Thyroid gland (tissue), 4 donors: ENCODE measurements at regions not wholly inside any gene's neighbourhood (a gene's known extent, or its start where the extent isn't known, plus 50 kb on each side); places are given as distances from the start of the nearest gene placed in this dataset.

ENCODE experiments used
- DNase-seq, 2 donors: peaks; one replicate each; pipeline ENCODE4 v3.0.0-alpha.2; 2019
- H3K27ac ChIP-seq, 3 donors: fragments of 200-600 bp; sonication (generic); 1 replicate in 2 of 3; 2 replicates in 1 of 3; pipeline ENCODE4 v1.5.1; 2016 to 2019; ENCODE audit warnings: mild to moderate bottlenecking in 1 of 3, moderate library complexity in 1 of 3
- H3K27me3 ChIP-seq: fragments of 200-600 bp; sonication (generic); one replicate; pipeline ENCODE4 v1.5.1; 2019
- H3K36me3 ChIP-seq, 2 donors: fragments of 200-600 bp; sonication (generic); one replicate each; pipeline ENCODE4 v1.5.1; 2016 to 2019
- H3K4me1 ChIP-seq, 2 donors: fragments of 200-600 bp; sonication (generic); one replicate each; pipeline ENCODE4 v1.5.1; 2017 to 2019
- H3K4me3 ChIP-seq, 3 donors: fragments of 200-600 bp; sonication (generic); replicated peaks in 1 of 3; 1 replicate in 2 of 3; 2 replicates in 1 of 3; pipeline ENCODE4 v1.5.1; 2016; ENCODE audit warnings: mild to moderate bottlenecking in 1 of 3
- H3K9me3 ChIP-seq: fragments of 200-600 bp; sonication (generic); one replicate; pipeline ENCODE4 v1.5.1; 2017
- POLR2A ChIP-seq, 2 donors: fragments of 450-650 bp; IDR thresholded peaks; one replicate each; pipeline ENCODE4 v1.6.1; 2017; ENCODE audit warnings: antibody characterized with exemption in 2 of 2, mild to moderate bottlenecking in 2 of 2, moderate library complexity in 1 of 2
- WGBS, 2 donors: methylation state at CpG; one replicate each; pipeline ENCODE4 v1.1.5; 2017; 5-methylcytosine and 5-hydroxymethylcytosine counted together
- intact Hi-C: fragments of 100-400 bp; cut with DNase I; formaldehyde crosslinking; loops from one replicate; pipeline ENCODE4 v1.15.1; 2023
- TF ChIP-seq, protein P1 (sequence below), 6 experiments: fragments of 200-600 bp in 3 of 6; fragments of 450-650 bp in 3 of 6; sonication (generic) in 3 of 6; IDR thresholded peaks; one replicate each; pipeline ENCODE4 v1.5.1; 2016 to 2019; ENCODE audit warnings: antibody characterized with exemption in 6 of 6, mild to moderate bottlenecking in 2 of 6, inconsistent platforms in 1 of 6, moderate library complexity in 1 of 6

DNA sequence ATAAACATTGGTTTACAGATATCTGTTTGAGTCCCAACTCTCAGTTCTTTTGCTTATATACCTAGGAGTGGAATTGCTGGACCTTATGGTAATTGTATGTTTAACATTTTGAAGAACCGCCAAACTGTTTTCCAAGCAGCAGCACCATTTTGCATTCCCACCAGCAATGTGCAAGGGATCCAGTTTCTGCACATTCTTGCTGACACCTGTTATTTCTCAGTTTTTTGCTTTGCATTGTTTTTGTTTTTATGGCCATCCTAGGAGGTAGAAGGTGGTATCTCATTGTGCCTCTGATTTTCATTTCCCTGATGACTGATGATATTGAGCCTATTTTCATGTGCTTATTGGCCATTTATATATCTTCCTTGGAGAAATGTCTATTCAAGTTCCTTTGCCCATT, 71.2 kb downstream of the MCFD2 start:
- TF ChIP-seq, protein P1, sequence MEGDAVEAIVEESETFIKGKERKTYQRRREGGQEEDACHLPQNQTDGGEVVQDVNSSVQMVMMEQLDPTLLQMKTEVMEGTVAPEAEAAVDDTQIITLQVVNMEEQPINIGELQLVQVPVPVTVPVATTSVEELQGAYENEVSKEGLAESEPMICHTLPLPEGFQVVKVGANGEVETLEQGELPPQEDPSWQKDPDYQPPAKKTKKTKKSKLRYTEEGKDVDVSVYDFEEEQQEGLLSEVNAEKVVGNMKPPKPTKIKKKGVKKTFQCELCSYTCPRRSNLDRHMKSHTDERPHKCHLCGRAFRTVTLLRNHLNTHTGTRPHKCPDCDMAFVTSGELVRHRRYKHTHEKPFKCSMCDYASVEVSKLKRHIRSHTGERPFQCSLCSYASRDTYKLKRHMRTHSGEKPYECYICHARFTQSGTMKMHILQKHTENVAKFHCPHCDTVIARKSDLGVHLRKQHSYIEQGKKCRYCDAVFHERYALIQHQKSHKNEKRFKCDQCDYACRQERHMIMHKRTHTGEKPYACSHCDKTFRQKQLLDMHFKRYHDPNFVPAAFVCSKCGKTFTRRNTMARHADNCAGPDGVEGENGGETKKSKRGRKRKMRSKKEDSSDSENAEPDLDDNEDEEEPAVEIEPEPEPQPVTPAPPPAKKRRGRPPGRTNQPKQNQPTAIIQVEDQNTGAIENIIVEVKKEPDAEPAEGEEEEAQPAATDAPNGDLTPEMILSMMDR (IDR thresholded peaks at IDR 0.05) = no peak
- no peak for TF ChIP-seq POLR2A (IDR thresholded peaks at IDR 0.05)
- 97 to 100% methylated on average over 1 of the region's 1 CpG for WGBS, 2 donors
- no peaks in the 10 kb centered on the region for H3K9me3 ChIP-seq
- intact Hi-C loops = no loop called here
- no peak overlapping the region for H3K27ac ChIP-seq
- no peaks in the 10 kb centered on the region for H3K27me3 ChIP-seq
- no peak overlapping the region for H3K4me3 ChIP-seq
- H3K4me1 ChIP-seq = peaks cover 36 to 47% of the 10 kb centered on the region in 2 donors
- H3K36me3 ChIP-seq = no peaks in the 10 kb centered on the region
- no peak for DNase-seq

DNA sequence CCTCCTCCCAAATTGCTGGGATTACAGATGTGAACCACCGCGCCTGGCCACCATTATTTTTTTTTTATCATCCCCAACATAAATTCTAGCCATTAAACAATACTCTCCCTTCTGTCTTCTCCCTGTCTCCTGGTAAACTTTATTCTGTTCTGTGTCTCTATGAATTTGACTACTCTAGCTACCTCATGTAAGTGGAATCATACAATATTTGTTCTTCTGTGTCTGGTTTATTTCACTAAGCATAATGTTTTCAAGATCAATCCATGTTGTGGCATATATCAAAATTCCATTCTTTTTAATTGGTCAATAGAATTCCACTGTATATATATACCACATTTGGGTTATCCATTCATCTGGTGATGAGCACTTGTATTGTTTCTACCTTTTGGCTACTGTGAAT, 71.6 kb downstream of the MCFD2 start:
- no peak overlapping the region for H3K27ac ChIP-seq
- no peak for DNase-seq
- no peaks in the 10 kb centered on the region for H3K27me3 ChIP-seq
- TF ChIP-seq POLR2A (IDR thresholded peaks at IDR 0.05) = no peak
- TF ChIP-seq, protein P1 (IDR thresholded peaks at IDR 0.05) = no peak
- intact Hi-C loops = no loop called here
- no peaks in the 10 kb centered on the region for H3K9me3 ChIP-seq
- peaks cover 32 to 43% of the 10 kb centered on the region in 2 donors for H3K4me1 ChIP-seq
- WGBS, 2 donors = 99 to 100% methylated on average over 2 of the region's 2 CpGs
- no peaks in the 10 kb centered on the region for H3K36me3 ChIP-seq
- no peak overlapping the region for H3K4me3 ChIP-seq

DNA sequence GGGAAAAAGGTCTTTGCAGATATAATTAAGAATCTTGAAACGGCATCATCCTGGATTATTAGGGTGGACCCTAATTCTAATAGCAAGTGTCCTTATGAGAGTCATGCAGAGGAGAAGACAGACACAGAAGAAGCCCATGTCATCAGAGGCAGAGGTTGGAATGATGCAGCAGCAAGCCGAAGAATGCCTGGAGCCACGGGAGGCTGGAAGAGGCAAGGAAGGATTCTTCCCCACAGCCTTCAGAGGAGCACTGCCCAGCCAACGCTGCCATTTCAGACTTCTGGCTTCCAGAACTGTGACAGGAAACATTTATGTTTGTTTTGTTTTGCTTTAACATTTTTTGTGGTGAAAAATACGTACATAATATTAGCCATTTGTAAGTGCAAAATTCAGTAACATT, 72.3 kb downstream of the MCFD2 start:
- Histone ChIP-seq H3K4me3 (no peak overlapping the region), H3K36me3 (no peaks in the 10 kb centered on the region), H3K27me3 (no peaks in the 10 kb centered on the region), H3K27ac (no peak overlapping the region), H3K9me3 (no peaks in the 10 kb centered on the region), H3K4me1 (peaks cover 25 to 36% of the 10 kb centered on the region in 2 donors)
- intact Hi-C loops = no loop called here
- 78 to 81% methylated on average over 5 of the region's 5 CpGs for WGBS, 2 donors
- no peak for DNase-seq
- TF ChIP-seq POLR2A (IDR thresholded peaks at IDR 0.05) = no peak
- TF ChIP-seq, protein P1 (IDR thresholded peaks at IDR 0.05) = no peak

DNA sequence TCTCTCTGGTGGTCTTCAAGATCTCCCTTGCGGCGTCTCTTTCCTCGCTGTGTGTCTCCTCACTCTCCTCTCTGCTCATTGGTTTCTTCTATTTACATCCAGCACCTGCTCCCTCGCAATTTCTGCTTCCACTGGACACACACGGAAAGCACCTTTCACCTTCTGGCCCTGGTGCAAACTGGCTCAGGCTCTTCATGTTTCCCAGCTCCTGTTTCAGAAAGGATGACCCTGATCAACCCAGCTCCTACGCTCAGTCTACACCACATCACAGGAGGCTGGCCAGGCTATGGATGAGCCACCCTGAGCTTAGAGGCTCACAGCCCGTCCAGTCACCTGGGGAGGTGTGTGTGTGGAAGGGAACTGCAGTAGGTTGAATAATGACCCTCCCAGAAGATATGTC, 72.7 kb downstream of the MCFD2 start:
- intact Hi-C loops = no loop called here
- Histone ChIP-seq H3K36me3 (no peaks in the 10 kb centered on the region), H3K27ac (no peak overlapping the region), H3K27me3 (no peaks in the 10 kb centered on the region), H3K4me3 (no peak overlapping the region), H3K4me1 (peaks cover 20 to 32% of the 10 kb centered on the region in 2 donors), H3K9me3 (no peaks in the 10 kb centered on the region)
- TF ChIP-seq, protein P1 (IDR thresholded peaks at IDR 0.05) = no peak
- no peak for TF ChIP-seq POLR2A (IDR thresholded peaks at IDR 0.05)
- 95 to 97% methylated on average over 7 of the region's 7 CpGs for WGBS, 2 donors
- no peak for DNase-seq

DNA sequence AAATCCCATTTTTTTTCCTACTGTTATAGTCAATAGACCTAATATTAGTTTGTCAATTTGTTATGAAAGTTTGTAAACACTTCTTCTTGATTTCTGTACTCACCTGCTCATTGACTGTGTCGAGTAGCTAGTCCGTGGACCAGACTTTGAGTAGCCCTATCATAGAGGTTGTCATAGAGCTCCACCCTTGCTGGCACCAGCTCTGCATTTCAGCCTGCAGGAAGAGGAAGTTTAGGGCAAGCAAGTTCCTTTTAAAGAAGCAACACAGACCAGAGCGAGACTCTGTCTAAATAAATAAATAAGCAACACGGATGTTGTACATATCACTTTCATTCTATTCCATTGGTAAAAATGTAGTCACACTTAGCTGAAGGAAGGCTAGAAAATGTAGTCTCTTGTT, 74.0 kb downstream of the MCFD2 start:
- H3K36me3 ChIP-seq = no peaks in the 10 kb centered on the region
- no peak for DNase-seq
- no peak overlapping the region for H3K4me3 ChIP-seq
- no peaks in the 10 kb centered on the region for H3K9me3 ChIP-seq
- TF ChIP-seq, protein P1 (IDR thresholded peaks at IDR 0.05) = no peak
- no peak for TF ChIP-seq POLR2A (IDR thresholded peaks at IDR 0.05)
- no peaks in the 10 kb centered on the region for H3K27me3 ChIP-seq
- intact Hi-C loops = no loop called here
- WGBS, 2 donors = 62 to 73% methylated on average over 4 of the region's 4 CpGs
- H3K4me1 ChIP-seq = peaks cover 9 to 22% of the 10 kb centered on the region in 2 donors
- no peak overlapping the region for H3K27ac ChIP-seq
